GM12891 (cell line): ENCODE measurements at regions not wholly inside any gene's neighbourhood (a gene's known extent, or its start where the extent isn't known, plus 50 kb on each side); places are given as distances from the start of the nearest gene placed in this dataset.

Experiments used
- POLR2A ChIP-seq: IDR thresholded peaks from 2 replicates; pipeline ENCODE4 v1.6.1; 2011; ENCODE audit warnings: low read depth, low read length, control low read depth
- POLR2AphosphoS5 ChIP-seq: IDR thresholded peaks from 2 replicates; pipeline ENCODE4 v1.6.1; 2011; ENCODE audit warnings: low read depth, low read length, control low read depth
- TAF1 ChIP-seq: IDR thresholded peaks from 2 replicates; pipeline ENCODE4 v1.6.1; 2011; ENCODE audit warnings: low read depth, low read length, control low read depth

GRCh38 chr5:104126980-104127379 is 564.4 kb upstream of the NUDT12 start:
- no peak for TF ChIP-seq POLR2A
- no peak for TF ChIP-seq POLR2AphosphoS5
- TF ChIP-seq TAF1, result no peak
